H1 (cell line): ENCODE measurements at regions not wholly inside any gene's neighbourhood (a gene's known extent, or its start where the extent isn't known, plus 50 kb on each side); places are given as distances from the start of the nearest gene placed in this dataset.

Experiments
- CTCF ChIA-PET: fragments of 300-600 bp; sonication (Branson Sonifier 250); formaldehyde crosslinking; loops from one replicate; lab custom pipeline; 2021; ENCODE audit not compliant: partially characterized antibody; lab: Charles Lee
- POLR2A ChIA-PET: fragments of 300-600 bp; sonication (Branson Sonifier 250); formaldehyde crosslinking; loops from one replicate; lab custom pipeline; 2021; ENCODE audit warnings: inconsistent platforms; ENCODE audit not compliant: partially characterized antibody; lab: Charles Lee
- DNase-seq, 2 experiments: peaks; one replicate each; pipeline versions ENCODE4 v3.0.0 to v3.0.0-alpha.2; 2010 to 2022; ENCODE audit warnings: low spot score in 2 of 2, low read depth in 1 of 2, mixed read lengths in 1 of 2
- FAIRE-seq: peaks from 2 replicates; lab custom pipeline; 2011; peaks lifted over from hg19 to GRCh38; lab: Jason Lieb, UNC
- H2AFZ ChIP-seq: 2 replicates; pipeline ENCODE4 v1.8.1; 2012; ENCODE audit warnings: low read length, inconsistent platforms
- H2AK5ac ChIP-seq: 2 replicates; pipeline ENCODE4 v1.6.1; 2013; ENCODE audit warnings: low read depth, low read length
- H2BK120ac ChIP-seq: replicated peaks from 2 replicates; pipeline ENCODE3; 2013; ENCODE audit warnings: low read depth, low read length, inconsistent platforms
- H2BK12ac ChIP-seq: 2 replicates; pipeline ENCODE4 v1.6.1; 2013; ENCODE audit warnings: low read depth, low read length
- H2BK15ac ChIP-seq: 2 replicates; pipeline ENCODE4 v1.6.1; 2013; ENCODE audit warnings: low read length
- H2BK20ac ChIP-seq: 2 replicates; pipeline ENCODE4 v1.6.1; 2013; ENCODE audit warnings: low read length
- H2BK5ac ChIP-seq: 2 replicates; pipeline ENCODE4 v1.6.1; 2013; ENCODE audit warnings: low read depth, low read length
- H3K14ac ChIP-seq: 2 replicates; pipeline ENCODE4 v1.6.1; 2013; ENCODE audit warnings: inconsistent platforms; ENCODE audit not compliant: insufficient read length
- H3K18ac ChIP-seq: 2 replicates; pipeline ENCODE4 v1.6.1; 2013; ENCODE audit warnings: low read length; ENCODE audit errors: extremely low read depth
- H3K23ac ChIP-seq: 2 replicates; pipeline ENCODE4 v1.6.1; 2013; ENCODE audit warnings: inconsistent platforms; ENCODE audit not compliant: insufficient read length
- H3K23me2 ChIP-seq: 2 replicates; pipeline ENCODE4 v1.6.1; 2013; ENCODE audit warnings: low read depth, low read length
- H3K27ac ChIP-seq: 2 replicates; pipeline ENCODE4 v1.6.1; 2011; ENCODE audit warnings: low read depth, low read length, inconsistent platforms
- H3K27me3 ChIP-seq, 4 experiments: replicated peaks in 1 of 4; 1 replicate in 1 of 4; 2 replicates in 3 of 4; pipeline versions ENCODE4 v1.6.1 to v1.8.1; 2011 to 2013; ENCODE audit warnings: low read length in 3 of 4, mild to moderate bottlenecking in 3 of 4, inconsistent platforms in 2 of 4, mixed read lengths in 2 of 4, moderate library complexity in 1 of 4; ENCODE audit not compliant: control insufficient read depth in 3 of 4, insufficient read depth in 3 of 4; ENCODE audit errors: extremely low read depth in 1 of 4
- H3K36me3 ChIP-seq, 4 experiments: 2 replicates each; pipeline versions ENCODE4 v1.6.1 to v1.8.1; 2011 to 2013; ENCODE audit warnings: mild to moderate bottlenecking in 4 of 4, low read length in 3 of 4, moderate library complexity in 2 of 4, control low read depth in 1 of 4, inconsistent platforms in 1 of 4; ENCODE audit not compliant: insufficient read depth in 4 of 4, control insufficient read depth in 2 of 4
- H3K4ac ChIP-seq: replicated peaks from 2 replicates; pipeline ENCODE3; 2013; ENCODE audit warnings: low read length, low read depth, mixed read lengths, inconsistent platforms; ENCODE audit not compliant: insufficient read length
- H3K4me1 ChIP-seq, 4 experiments: replicated peaks in 1 of 4; 1 replicate in 1 of 4; 2 replicates in 3 of 4; pipeline versions ENCODE4 v1.6.1 to v1.8.1; 2011 to 2013; ENCODE audit warnings: low read length in 3 of 4, inconsistent platforms in 2 of 4, mixed read lengths in 1 of 4; ENCODE audit not compliant: insufficient read depth in 4 of 4, control insufficient read depth in 3 of 4
- H3K4me2 ChIP-seq, 2 experiments: 2 replicates each; pipeline versions ENCODE4 v1.6.1 to v1.8.1; 2011 to 2013; ENCODE audit warnings: low read depth in 2 of 2, low read length in 2 of 2, control low read depth in 1 of 2, inconsistent platforms in 1 of 2, mild to moderate bottlenecking in 1 of 2; ENCODE audit not compliant: insufficient read depth in 1 of 2
- H3K4me3 ChIP-seq, 4 experiments: fragments of 200-600, 300-600 bp in 1 of 4; sonication (generic), shearing (Covaris generic), sonication (Bioruptor Twin) in 1 of 4; 2 replicates each; pipeline versions ENCODE4 v1.5.1 to v1.8.1; 2011 to 2016; ENCODE audit warnings: low read length in 4 of 4, low read depth in 3 of 4, control low read depth in 2 of 4, inconsistent platforms in 2 of 4, mild to moderate bottlenecking in 2 of 4, mixed read lengths in 1 of 4, moderate library complexity in 1 of 4; ENCODE audit not compliant: insufficient read depth in 2 of 4; ENCODE audit errors: extremely low read depth in 1 of 4
- H3K56ac ChIP-seq: replicated peaks from 2 replicates; pipeline ENCODE3; 2013; ENCODE audit warnings: low read depth, mild to moderate bottlenecking, mixed read lengths, low read length, inconsistent platforms; ENCODE audit not compliant: insufficient read length
- H3K79me1 ChIP-seq: 2 replicates; pipeline ENCODE4 v1.6.1; 2013; ENCODE audit warnings: low read depth, low read length, control low read depth
- H3K79me2 ChIP-seq, 2 experiments: 2 replicates each; pipeline versions ENCODE4 v1.6.1 to v1.8.1; 2012 to 2013; ENCODE audit warnings: low read length in 2 of 2, mild to moderate bottlenecking in 2 of 2, inconsistent platforms in 1 of 2; ENCODE audit not compliant: insufficient read depth in 2 of 2, control insufficient read depth in 1 of 2
- H3K9ac ChIP-seq, 4 experiments: replicated peaks in 1 of 4; 1 replicate in 1 of 4; 2 replicates in 3 of 4; pipeline versions ENCODE4 v1.6.1 to v1.8.1; 2011 to 2013; ENCODE audit warnings: low read depth in 3 of 4, low read length in 3 of 4, control low read depth in 2 of 4, mild to moderate bottlenecking in 2 of 4, moderate library complexity in 2 of 4, inconsistent platforms in 1 of 4; ENCODE audit errors: extremely low read depth in 1 of 4
- H3K9me3 ChIP-seq, 2 experiments: 2 replicates each; pipeline versions ENCODE4 v1.6.1 to v1.8.1; 2012 to 2013; ENCODE audit warnings: mild to moderate bottlenecking in 2 of 2, moderate library complexity in 2 of 2, control low read depth in 1 of 2, inconsistent platforms in 1 of 2, low read depth in 1 of 2, low read length in 1 of 2, mixed read lengths in 1 of 2; ENCODE audit not compliant: insufficient read depth in 2 of 2
- H4K20me1 ChIP-seq, 2 experiments: replicated peaks in 1 of 2; 2 replicates each; pipeline versions ENCODE3 to v1.8.1; 2011 to 2013; ENCODE audit warnings: inconsistent platforms in 2 of 2, low read length in 2 of 2, mild to moderate bottlenecking in 1 of 2; ENCODE audit not compliant: insufficient read depth in 2 of 2, control insufficient read depth in 1 of 2
- H4K5ac ChIP-seq: 2 replicates; pipeline ENCODE4 v1.6.1; 2013; ENCODE audit warnings: low read length, low read depth, mixed read lengths, inconsistent platforms; ENCODE audit not compliant: insufficient read length
- H4K8ac ChIP-seq: 2 replicates; pipeline ENCODE4 v1.8.0; 2013; ENCODE audit warnings: mild to moderate bottlenecking, moderate library complexity, low read length, inconsistent platforms; ENCODE audit not compliant: insufficient read depth; ENCODE audit errors: extremely low read depth
- H4K91ac ChIP-seq: replicated peaks from 2 replicates; pipeline ENCODE3; 2013; ENCODE audit warnings: low read length, mixed read lengths, inconsistent platforms; ENCODE audit not compliant: insufficient read length
- ASH2L ChIP-seq: fragments of 200-600, 300-600 bp; sonication (generic); IDR thresholded peaks from one replicate; pipeline ENCODE4 v1.7.1; 2017; ENCODE audit warnings: low read length
- BACH1 ChIP-seq: IDR thresholded peaks from 2 replicates; pipeline ENCODE4 v1.6.1; 2012; ENCODE audit warnings: low read length, improper control_type of control experiment
- CHD1 ChIP-seq: IDR thresholded peaks from 2 replicates; pipeline ENCODE4 v1.6.1; 2012; ENCODE audit warnings: low read depth, low read length, improper control_type of control experiment
- HDAC6 ChIP-seq: IDR thresholded peaks from one replicate; pipeline ENCODE4 v1.7.1; 2012; ENCODE audit warnings: low read depth, mild to moderate bottlenecking, inconsistent platforms, low read length, moderate library complexity
- KDM4A ChIP-seq: IDR thresholded peaks from one replicate; pipeline ENCODE4 v1.7.1; 2012; ENCODE audit warnings: low read depth, mild to moderate bottlenecking, moderate library complexity, low read length, inconsistent platforms; ENCODE audit not compliant: severe bottlenecking
- MAFK ChIP-seq: IDR thresholded peaks from 2 replicates; pipeline ENCODE4 v1.6.1; 2012; ENCODE audit warnings: low read depth, mild to moderate bottlenecking, improper control_type of control experiment, low read length
- NANOG ChIP-seq: IDR thresholded peaks from 2 replicates; pipeline ENCODE4 v1.6.1; 2011; ENCODE audit warnings: low read length, low read depth, mild to moderate bottlenecking, inconsistent platforms; ENCODE audit not compliant: insufficient read depth, poor library complexity, severe bottlenecking
- PHF8 ChIP-seq: fragments of 200-600 bp; sonication (generic); conservative IDR thresholded peaks from 2 replicates; pipeline ENCODE4 v1.7.1; 2012; ENCODE audit warnings: low read depth, mild to moderate bottlenecking, inconsistent platforms, low read length, moderate library complexity
- POLR2AphosphoS5 ChIP-seq: IDR thresholded peaks from 2 replicates; pipeline ENCODE4 v1.6.1; 2011; ENCODE audit warnings: low read depth, low read length
- POU5F1 ChIP-seq: IDR thresholded peaks from 2 replicates; pipeline ENCODE4 v1.6.1; 2011; ENCODE audit warnings: low read depth, mild to moderate bottlenecking, low read length, moderate library complexity
- RAD21 ChIP-seq, 2 experiments: IDR thresholded peaks in 1 of 2; conservative IDR thresholded peaks in 1 of 2; 2 replicates each; pipeline ENCODE4 v1.6.1; 2011; ENCODE audit warnings: low read depth in 2 of 2, low read length in 2 of 2, improper control_type of control experiment in 1 of 2, inconsistent platforms in 1 of 2, mild to moderate bottlenecking in 1 of 2, moderate library complexity in 1 of 2
- SAP30 ChIP-seq: fragments of 300-600 bp; sonication (generic); IDR thresholded peaks from 2 replicates; pipeline ENCODE4 v1.7.1; 2012; ENCODE audit warnings: low read length, moderate library complexity, mild to moderate bottlenecking, inconsistent platforms; ENCODE audit not compliant: insufficient read depth, insufficient replicate concordance
- SIN3A ChIP-seq, 2 experiments: IDR thresholded peaks in 1 of 2; conservative IDR thresholded peaks in 1 of 2; 2 replicates each; pipeline ENCODE4 v1.6.1; 2011 to 2012; ENCODE audit warnings: low read length in 2 of 2, improper control_type of control experiment in 1 of 2, low read depth in 1 of 2, mild to moderate bottlenecking in 1 of 2
- SP2 ChIP-seq: IDR thresholded peaks from 2 replicates; pipeline ENCODE4 v1.6.1; 2012; ENCODE audit warnings: mild to moderate bottlenecking, low read length, inconsistent platforms
- SP4 ChIP-seq: IDR thresholded peaks from 2 replicates; pipeline ENCODE4 v1.6.1; 2012; ENCODE audit warnings: low read length, inconsistent platforms
- TBP ChIP-seq: IDR thresholded peaks from 2 replicates; pipeline ENCODE4 v1.6.1; 2011; ENCODE audit warnings: low read depth, low read length, improper control_type of control experiment
- WGBS, 2 experiments: shearing (Covaris generic) in 1 of 2; methylation state at CpG; one replicate each; pipeline versions ENCODE4 v1.1.6 to v1.1.7; 2013 to 2015; ENCODE audit warnings: low lambda C conversion rate in 2 of 2, mixed read lengths in 2 of 2, inconsistent platforms in 1 of 2, low coverage in 1 of 2, missing lambda C conversion rate in 1 of 2; ENCODE audit not compliant: insufficient replicate concordance in 2 of 2, insufficient coverage in 1 of 2, insufficient read length in 1 of 2; ENCODE audit errors: extremely low coverage in 1 of 2, missing lambda C conversion rate in 1 of 2; 5-methylcytosine and 5-hydroxymethylcytosine counted together

DNA sequence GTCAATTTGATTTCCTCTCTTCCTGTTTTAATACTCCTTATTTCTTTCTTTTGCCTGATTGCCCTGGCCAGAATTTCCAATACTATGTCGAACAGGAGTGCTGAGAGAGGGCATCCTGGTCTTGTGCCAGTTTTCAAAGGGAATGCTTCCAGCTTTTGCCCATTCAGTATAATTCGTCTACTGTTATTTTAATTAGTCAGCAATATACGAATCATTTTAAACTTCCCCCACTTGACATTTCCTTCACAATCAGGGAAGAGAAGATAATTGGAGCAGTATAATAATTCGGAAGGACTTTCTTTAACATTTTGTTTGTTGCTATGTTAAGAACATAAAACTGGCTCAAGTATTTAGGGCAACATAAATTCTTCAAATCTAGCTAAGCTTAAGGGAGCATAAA lies 860.3 kb upstream of the SLC35B3 start:
- Histone ChIP-seq H3K79me1 (no peaks in the 10 kb centered on the region), H3K79me2 (no peaks in the 10 kb centered on the region), H4K20me1 (no peaks in the 10 kb centered on the region), H4K91ac (no peak overlapping the region), H3K23me2 (no peaks in the 10 kb centered on the region), H3K23ac (no peak overlapping the region), H3K18ac (no peak overlapping the region), H3K14ac (no peak overlapping the region), H2AK5ac (no peak overlapping the region), H3K4me3 (no peak overlapping the region), H2BK120ac (no peak overlapping the region), H2BK15ac (no peak overlapping the region), H3K4me1 (peaks cover 0 to 4% (median 0%) of the 10 kb centered on the region in 4 experiments; a peak in 1 of 7 replicates), H3K27ac (no peak overlapping the region), H4K8ac (no peak overlapping the region), H3K4me2 (no peak overlapping the region), H4K5ac (no peak overlapping the region), H2AFZ (no peak overlapping the region), H3K27me3 (no peaks in the 10 kb centered on the region), H2BK20ac (no peak overlapping the region), H2BK5ac (no peak overlapping the region), H2BK12ac (no peak overlapping the region), H3K9me3 (no peaks in the 10 kb centered on the region), H3K56ac (no peak overlapping the region), H3K9ac (no peak overlapping the region), H3K4ac (no peak overlapping the region), H3K36me3 (no peaks in the 10 kb centered on the region)
- no peak for DNase-seq
- FAIRE-seq: no peak
- 86% methylated on average over 4 of the region's 4 CpGs; no CpG with 5 or more reads in 1 of the 2 experiments for WGBS, 2 experiments
- POLR2A ChIA-PET: no interaction called here
- TF ChIP-seq SAP30: no peak
- TF ChIP-seq ASH2L: no peak
- TF ChIP-seq SP2: no peak
- no peak for TF ChIP-seq CHD1
- no peak for TF ChIP-seq POU5F1
- TF ChIP-seq NANOG: no peak
- TF ChIP-seq SP4: no peak
- TF ChIP-seq HDAC6: no peak
- no peak for TF ChIP-seq TBP
- TF ChIP-seq POLR2AphosphoS5: no peak
- no peak for TF ChIP-seq RAD21 (IDR thresholded peaks at IDR 0.05 in 1 of 2, conservative IDR thresholded peaks at IDR 0.05 in 1 of 2; ENCODE audit: low read depth in 2 of 2, low read length in 2 of 2)
- no peak for TF ChIP-seq SIN3A (conservative IDR thresholded peaks at IDR 0.05 in 1 of 2, IDR thresholded peaks at IDR 0.05 in 1 of 2; ENCODE audit: low read depth in 1 of 2, low read length in 2 of 2)
- no peak for TF ChIP-seq MAFK
- no peak for TF ChIP-seq PHF8
- no peak for TF ChIP-seq BACH1
- no peak for TF ChIP-seq KDM4A
- CTCF ChIA-PET: no interaction called here
